ENCODE measurements at regions not wholly inside any gene's neighbourhood (a gene's known extent, or its start where the extent isn't known, plus 50 kb on each side); places are given as distances from the start of the nearest gene placed in this dataset.

DNA sequence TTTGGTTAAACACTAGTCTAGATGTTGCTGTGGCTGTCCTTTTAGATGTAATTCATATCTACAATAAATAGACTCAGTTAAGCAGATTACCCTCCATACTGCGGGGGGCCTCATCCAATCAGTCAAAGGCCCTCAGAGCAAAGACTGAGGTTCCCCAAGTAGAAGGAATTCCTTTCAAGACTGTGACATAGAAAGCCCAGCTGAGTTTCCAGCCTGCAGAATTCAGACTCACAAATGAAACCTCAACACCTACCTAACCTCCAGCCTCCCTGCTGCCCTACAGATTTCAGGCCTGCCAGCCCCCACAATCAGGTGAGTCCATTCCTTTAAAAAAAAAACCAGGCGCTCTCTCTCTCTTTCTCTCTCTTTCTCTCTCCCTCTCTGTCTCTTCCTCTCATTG is 73.6 kb upstream of the NSMCE3 start:
- no peaks in the 10 kb centered on the region for H3K9me3 ChIP-seq (ENCODE audit: low read length)
- no peaks in the 10 kb centered on the region for H3K36me3 ChIP-seq (ENCODE audit: insufficient read depth, low read length)
- no peaks in the 10 kb centered on the region for H3F3A ChIP-seq (ENCODE audit: insufficient read depth, low read length)
- H3K4me3 ChIP-seq (ENCODE audit: low read depth, low read length, poor library complexity, severe bottlenecking), result no peak overlapping the region
- no peaks in the 10 kb centered on the region for H4K20me1 ChIP-seq (ENCODE audit: insufficient read depth, low read length)
- H3K9me2 ChIP-seq (ENCODE audit: low read depth, low read length), result no peaks in the 10 kb centered on the region
- H3K4me1 ChIP-seq (ENCODE audit: insufficient read depth, low read length, severe bottlenecking), result no peaks in the 10 kb centered on the region
- H3K9ac ChIP-seq (ENCODE audit: low read length), result no peak overlapping the region
- H3K79me2 ChIP-seq (ENCODE audit: insufficient read depth, low read length), result no peaks in the 10 kb centered on the region
- no peak overlapping the region for H3K27ac ChIP-seq (ENCODE audit: low read depth, low read length, poor library complexity, severe bottlenecking)
- H3K27me3 ChIP-seq (ENCODE audit: insufficient read depth, low read length), result no peaks in the 10 kb centered on the region
- TF ChIP-seq, protein P1, sequence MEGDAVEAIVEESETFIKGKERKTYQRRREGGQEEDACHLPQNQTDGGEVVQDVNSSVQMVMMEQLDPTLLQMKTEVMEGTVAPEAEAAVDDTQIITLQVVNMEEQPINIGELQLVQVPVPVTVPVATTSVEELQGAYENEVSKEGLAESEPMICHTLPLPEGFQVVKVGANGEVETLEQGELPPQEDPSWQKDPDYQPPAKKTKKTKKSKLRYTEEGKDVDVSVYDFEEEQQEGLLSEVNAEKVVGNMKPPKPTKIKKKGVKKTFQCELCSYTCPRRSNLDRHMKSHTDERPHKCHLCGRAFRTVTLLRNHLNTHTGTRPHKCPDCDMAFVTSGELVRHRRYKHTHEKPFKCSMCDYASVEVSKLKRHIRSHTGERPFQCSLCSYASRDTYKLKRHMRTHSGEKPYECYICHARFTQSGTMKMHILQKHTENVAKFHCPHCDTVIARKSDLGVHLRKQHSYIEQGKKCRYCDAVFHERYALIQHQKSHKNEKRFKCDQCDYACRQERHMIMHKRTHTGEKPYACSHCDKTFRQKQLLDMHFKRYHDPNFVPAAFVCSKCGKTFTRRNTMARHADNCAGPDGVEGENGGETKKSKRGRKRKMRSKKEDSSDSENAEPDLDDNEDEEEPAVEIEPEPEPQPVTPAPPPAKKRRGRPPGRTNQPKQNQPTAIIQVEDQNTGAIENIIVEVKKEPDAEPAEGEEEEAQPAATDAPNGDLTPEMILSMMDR (IDR thresholded peaks at IDR 0.05; ENCODE audit: low read length), result no peak
- no peak for TF ChIP-seq EZH2 (IDR thresholded peaks at IDR 0.05; ENCODE audit: borderline replicate concordance, low read length)
- no peak overlapping the region for H2AFZ ChIP-seq (ENCODE audit: low read length)
- H3K4me2 ChIP-seq (ENCODE audit: low read length), result no peak overlapping the region

DNA sequence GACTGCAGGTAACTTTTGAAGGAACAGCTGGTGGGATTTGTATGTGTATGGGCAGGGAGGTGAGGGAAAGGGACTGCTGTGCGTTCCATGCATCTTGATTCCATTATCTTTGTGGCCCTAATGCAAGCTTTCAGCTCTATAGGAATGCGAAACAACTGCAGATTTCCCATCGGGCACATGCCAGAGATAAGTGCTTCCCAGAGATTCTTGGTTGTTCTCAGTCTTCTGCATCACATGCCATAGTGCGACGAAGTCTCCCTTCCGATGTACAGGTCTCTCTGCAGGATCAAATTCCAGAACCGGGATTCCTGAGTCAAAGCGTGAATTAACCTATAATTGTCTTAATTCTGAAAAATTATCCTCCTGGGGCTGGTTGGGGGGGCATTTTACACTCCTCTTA is 72.6 kb upstream of the NSMCE3 start:
- H2AFZ ChIP-seq (ENCODE audit: low read length), result no peak overlapping the region
- TF ChIP-seq, protein P1 (IDR thresholded peaks at IDR 0.05; ENCODE audit: low read length), result no peak
- TF ChIP-seq EZH2 (IDR thresholded peaks at IDR 0.05; ENCODE audit: borderline replicate concordance, low read length), result no peak
- no peaks in the 10 kb centered on the region for H4K20me1 ChIP-seq (ENCODE audit: insufficient read depth, low read length)
- no peaks in the 10 kb centered on the region for H3K79me2 ChIP-seq (ENCODE audit: insufficient read depth, low read length)
- no peaks in the 10 kb centered on the region for H3K9me2 ChIP-seq (ENCODE audit: low read depth, low read length)
- no peak overlapping the region for H3K9ac ChIP-seq (ENCODE audit: low read length)
- H3K27ac ChIP-seq (ENCODE audit: low read depth, low read length, poor library complexity, severe bottlenecking), result no peak overlapping the region
- no peaks in the 10 kb centered on the region for H3K36me3 ChIP-seq (ENCODE audit: insufficient read depth, low read length)
- H3K27me3 ChIP-seq (ENCODE audit: insufficient read depth, low read length), result no peaks in the 10 kb centered on the region
- H3K9me3 ChIP-seq (ENCODE audit: low read length), result no peaks in the 10 kb centered on the region
- no peaks in the 10 kb centered on the region for H3K4me1 ChIP-seq (ENCODE audit: insufficient read depth, low read length, severe bottlenecking)
- no peak overlapping the region for H3K4me2 ChIP-seq (ENCODE audit: low read length)
- no peaks in the 10 kb centered on the region for H3F3A ChIP-seq (ENCODE audit: insufficient read depth, low read length)
- no peak overlapping the region for H3K4me3 ChIP-seq (ENCODE audit: low read depth, low read length, poor library complexity, severe bottlenecking)

DNA sequence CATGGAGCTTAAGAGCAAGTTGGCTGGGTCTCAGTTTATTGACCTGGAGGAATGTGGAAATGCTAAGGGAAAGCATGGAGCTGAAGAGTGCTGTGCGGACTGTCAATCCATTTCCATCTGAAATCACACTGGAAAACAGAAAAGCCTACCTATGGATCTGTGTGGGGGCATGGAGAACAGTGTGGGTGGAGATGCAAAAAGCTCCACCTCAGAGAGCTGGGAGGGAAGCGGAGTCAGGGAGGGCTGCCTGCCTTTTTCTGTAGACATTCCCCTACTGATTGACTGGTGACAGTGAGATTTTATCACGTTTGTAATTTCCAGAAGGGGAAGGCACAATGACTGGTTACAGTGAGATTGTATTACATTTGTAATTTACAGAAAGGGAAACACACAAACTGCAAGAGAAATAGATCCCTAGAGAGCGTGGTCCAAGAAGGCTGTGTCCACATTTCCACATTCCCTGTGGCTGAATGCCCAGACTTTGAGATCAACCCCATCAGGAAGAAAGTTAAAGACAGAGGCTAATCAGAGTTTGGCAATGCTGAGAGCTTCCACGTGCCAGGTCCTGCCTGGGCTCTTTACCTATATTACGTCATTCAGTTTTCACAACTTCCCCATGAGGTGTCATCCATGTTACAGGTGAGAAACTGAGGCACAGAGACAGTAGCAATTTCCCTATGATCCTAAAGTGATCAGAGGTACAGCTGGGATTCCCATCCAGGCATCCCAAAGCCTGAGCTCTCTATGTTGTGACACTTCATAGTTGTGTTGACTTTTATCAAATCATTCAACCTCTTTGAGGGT is 67.7 kb upstream of the NSMCE3 start:
- H3K9me3 ChIP-seq (ENCODE audit: low read length), result no peaks in the 10 kb centered on the region
- H3F3A ChIP-seq (ENCODE audit: insufficient read depth, low read length), result no peaks in the 10 kb centered on the region
- no peaks in the 10 kb centered on the region for H3K27me3 ChIP-seq (ENCODE audit: insufficient read depth, low read length)
- H3K4me1 ChIP-seq (ENCODE audit: insufficient read depth, low read length, severe bottlenecking), result no peaks in the 10 kb centered on the region
- no peak overlapping the region for H2AFZ ChIP-seq (ENCODE audit: low read length)
- TF ChIP-seq EZH2 (IDR thresholded peaks at IDR 0.05; ENCODE audit: borderline replicate concordance, low read length), result no peak
- TF ChIP-seq, protein P1 (IDR thresholded peaks at IDR 0.05; ENCODE audit: low read length), result no peak
- H3K4me3 ChIP-seq (ENCODE audit: low read depth, low read length, poor library complexity, severe bottlenecking), result no peak overlapping the region
- H3K4me2 ChIP-seq (ENCODE audit: low read length), result no peak overlapping the region
- no peaks in the 10 kb centered on the region for H3K36me3 ChIP-seq (ENCODE audit: insufficient read depth, low read length)
- H3K9me2 ChIP-seq (ENCODE audit: low read depth, low read length), result no peaks in the 10 kb centered on the region
- H3K9ac ChIP-seq (ENCODE audit: low read length), result no peak overlapping the region
- H4K20me1 ChIP-seq (ENCODE audit: insufficient read depth, low read length), result no peaks in the 10 kb centered on the region
- H3K79me2 ChIP-seq (ENCODE audit: insufficient read depth, low read length), result no peaks in the 10 kb centered on the region
- no peak overlapping the region for H3K27ac ChIP-seq (ENCODE audit: low read depth, low read length, poor library complexity, severe bottlenecking)
